Caco-2 (cell line): ENCODE measurements at regions not wholly inside any gene's neighbourhood (a gene's known extent, or its start where the extent isn't known, plus 50 kb on each side); places are given as distances from the start of the nearest gene placed in this dataset.
"Not testable (repeated sequence)": the region's sequence is repeated elsewhere in the genome, so short reads cannot be mapped to it uniquely, and the experiment has no call there.

Experiments used
- BruUV-seq: library from RNA; stranded (reverse); fragments of 400-500 nt; replicated peaks from 2 replicates; lab custom pipeline; 2021; lab: Mats Ljungman, UMichigan
- CTCF ChIA-PET: fragments of 300-600 bp; sonication (Branson Sonifier 250); formaldehyde crosslinking; loops from one replicate; lab custom pipeline; 2022; ENCODE audit warnings: antibody characterized with exemption; lab: Charles Lee
- POLR2A ChIA-PET: fragments of 300-600 bp; sonication (Branson Sonifier 250); formaldehyde crosslinking; loops from one replicate; lab custom pipeline; 2022; ENCODE audit warnings: antibody characterized with exemption; lab: Charles Lee
- DNase-seq, 2 experiments: peaks; one replicate each; pipeline versions ENCODE4 v3.0.0 to v3.0.0-alpha.2; 2020 to 2022
- H3K27me3 ChIP-seq: replicated peaks from 2 replicates; pipeline ENCODE4 v1.6.0; 2011; ENCODE audit warnings: low read length; ENCODE audit not compliant: control insufficient read depth, insufficient read depth
- H3K36me3 ChIP-seq: 2 replicates; pipeline ENCODE4 v1.5.1; 2011; ENCODE audit warnings: low read length; ENCODE audit not compliant: control insufficient read depth, insufficient read depth
- H3K4me1 ChIP-seq: fragments of 250-450 bp; sonication (Bioruptor Pico); 2 replicates; pipeline ENCODE4 v1.5.1; 2020; ENCODE audit warnings: mild to moderate bottlenecking
- H3K4me3 ChIP-seq: 2 replicates; pipeline ENCODE4 v1.5.1; 2011; ENCODE audit warnings: low read depth, mild to moderate bottlenecking, control low read depth, low read length
- H3K9me3 ChIP-seq: fragments of 250-450 bp; sonication (Bioruptor Pico); 2 replicates; pipeline ENCODE4 v1.5.1; 2020; ENCODE audit warnings: mild to moderate bottlenecking, moderate library complexity
- H3K27ac Mint-ChIP-seq: one replicate; pipeline ENCODE4 v1.8.0; 2022; ENCODE audit warnings: mixed read lengths; ENCODE audit not compliant: unreplicated experiment
- H3K27me3 Mint-ChIP-seq: one replicate; pipeline ENCODE4 v1.8.0; 2022; ENCODE audit warnings: mixed read lengths; ENCODE audit not compliant: insufficient read depth, unreplicated experiment
- H3K36me3 Mint-ChIP-seq: one replicate; pipeline ENCODE4 v1.8.0; 2022; ENCODE audit warnings: mild to moderate bottlenecking, mixed read lengths; ENCODE audit not compliant: insufficient read depth, unreplicated experiment
- H3K4me1 Mint-ChIP-seq: one replicate; pipeline ENCODE4 v1.8.0; 2022; ENCODE audit warnings: low read depth, mixed read lengths; ENCODE audit not compliant: unreplicated experiment
- H3K4me3 Mint-ChIP-seq: one replicate; pipeline ENCODE4 v1.8.0; 2022; ENCODE audit warnings: mild to moderate bottlenecking, moderate library complexity, mixed read lengths; ENCODE audit not compliant: unreplicated experiment
- H3K9me3 Mint-ChIP-seq: one replicate; pipeline ENCODE4 v1.8.0; 2022; ENCODE audit warnings: mixed read lengths; ENCODE audit not compliant: unreplicated experiment
- intact Hi-C: fragments of 100-400 bp; cut with micrococcal nuclease; formaldehyde crosslinking; loops from one replicate; pipeline ENCODE4 v1.10.0; 2022; ENCODE audit not compliant: unreplicated experiment
- TF ChIP-seq, protein P1 (sequence below), 2 experiments: fragments of 200-600 bp in 1 of 2; IDR thresholded peaks; 1 replicate in 1 of 2; 2 replicates in 1 of 2; pipeline versions ENCODE4 v1.5.1 to v1.8.0; 2011 to 2022; ENCODE audit warnings: antibody characterized with exemption in 1 of 2, control low read depth in 1 of 2, inconsistent platforms in 1 of 2, low read depth in 1 of 2, low read length in 1 of 2, mild to moderate bottlenecking in 1 of 2, moderate library complexity in 1 of 2; ENCODE audit not compliant: insufficient read depth in 1 of 2, severe bottlenecking in 1 of 2, unreplicated experiment in 1 of 2

DNA sequence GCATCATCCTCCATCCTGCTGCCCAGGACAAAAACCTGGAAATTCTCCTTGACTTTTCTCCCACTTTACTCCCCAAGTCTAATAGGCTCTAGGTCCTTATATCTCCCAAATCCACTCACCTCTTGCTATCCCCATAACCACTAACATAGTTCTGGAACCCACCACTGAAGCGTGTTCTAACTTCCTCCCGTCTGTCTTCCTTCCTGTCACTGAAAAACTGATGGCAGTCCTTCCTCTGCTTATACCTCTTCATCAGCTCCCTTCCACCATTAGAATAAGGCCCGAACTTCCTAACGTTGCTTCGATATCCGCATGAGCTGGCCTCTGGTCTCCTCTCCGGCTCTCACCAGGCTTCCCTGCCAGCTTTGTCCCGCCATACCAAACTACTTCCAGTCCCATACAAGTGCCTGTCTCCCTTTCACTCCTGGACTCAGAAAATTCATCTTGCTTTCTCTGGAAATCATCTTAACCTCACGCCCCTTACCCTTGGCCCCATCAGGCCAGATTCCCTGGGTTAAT, 63.0 kb upstream of the BCL2L14 start:
- H3K9me3 ChIP-seq = no peaks in the 10 kb centered on the region
- H3K27me3 Mint-ChIP-seq = no peaks in the 10 kb centered on the region
- no TSS peak for BruUV-seq
- ChIA-PET POLR2A (no interaction called here), CTCF (interaction anchor here (1.3 kb wide), 1 partner anchor 23 kb away, joined by 3 read pairs; no protein-coding TSS in a partner anchor)
- H3K4me3 Mint-ChIP-seq = no peak overlapping the region
- no peaks in the 10 kb centered on the region for H3K4me1 Mint-ChIP-seq
- no peak overlapping the region for H3K27ac Mint-ChIP-seq
- no peaks in the 10 kb centered on the region for H3K36me3 ChIP-seq
- no peaks in the 10 kb centered on the region for H3K4me1 ChIP-seq
- peaks cover 5% of the 10 kb centered on the region for H3K36me3 Mint-ChIP-seq
- H3K4me3 ChIP-seq = no peak overlapping the region
- TF ChIP-seq, protein P1, sequence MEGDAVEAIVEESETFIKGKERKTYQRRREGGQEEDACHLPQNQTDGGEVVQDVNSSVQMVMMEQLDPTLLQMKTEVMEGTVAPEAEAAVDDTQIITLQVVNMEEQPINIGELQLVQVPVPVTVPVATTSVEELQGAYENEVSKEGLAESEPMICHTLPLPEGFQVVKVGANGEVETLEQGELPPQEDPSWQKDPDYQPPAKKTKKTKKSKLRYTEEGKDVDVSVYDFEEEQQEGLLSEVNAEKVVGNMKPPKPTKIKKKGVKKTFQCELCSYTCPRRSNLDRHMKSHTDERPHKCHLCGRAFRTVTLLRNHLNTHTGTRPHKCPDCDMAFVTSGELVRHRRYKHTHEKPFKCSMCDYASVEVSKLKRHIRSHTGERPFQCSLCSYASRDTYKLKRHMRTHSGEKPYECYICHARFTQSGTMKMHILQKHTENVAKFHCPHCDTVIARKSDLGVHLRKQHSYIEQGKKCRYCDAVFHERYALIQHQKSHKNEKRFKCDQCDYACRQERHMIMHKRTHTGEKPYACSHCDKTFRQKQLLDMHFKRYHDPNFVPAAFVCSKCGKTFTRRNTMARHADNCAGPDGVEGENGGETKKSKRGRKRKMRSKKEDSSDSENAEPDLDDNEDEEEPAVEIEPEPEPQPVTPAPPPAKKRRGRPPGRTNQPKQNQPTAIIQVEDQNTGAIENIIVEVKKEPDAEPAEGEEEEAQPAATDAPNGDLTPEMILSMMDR (IDR thresholded peaks at IDR 0.05; ENCODE audit: insufficient read depth in 1 of 2, low read depth in 1 of 2, low read length in 1 of 2, severe bottlenecking in 1 of 2, unreplicated experiment in 1 of 2) = no peak
- no peaks in the 10 kb centered on the region for H3K27me3 ChIP-seq
- intact Hi-C loops = no loop called here
- peaks cover 10% of the 10 kb centered on the region for H3K9me3 Mint-ChIP-seq
- DNase-seq = no peak

DNA sequence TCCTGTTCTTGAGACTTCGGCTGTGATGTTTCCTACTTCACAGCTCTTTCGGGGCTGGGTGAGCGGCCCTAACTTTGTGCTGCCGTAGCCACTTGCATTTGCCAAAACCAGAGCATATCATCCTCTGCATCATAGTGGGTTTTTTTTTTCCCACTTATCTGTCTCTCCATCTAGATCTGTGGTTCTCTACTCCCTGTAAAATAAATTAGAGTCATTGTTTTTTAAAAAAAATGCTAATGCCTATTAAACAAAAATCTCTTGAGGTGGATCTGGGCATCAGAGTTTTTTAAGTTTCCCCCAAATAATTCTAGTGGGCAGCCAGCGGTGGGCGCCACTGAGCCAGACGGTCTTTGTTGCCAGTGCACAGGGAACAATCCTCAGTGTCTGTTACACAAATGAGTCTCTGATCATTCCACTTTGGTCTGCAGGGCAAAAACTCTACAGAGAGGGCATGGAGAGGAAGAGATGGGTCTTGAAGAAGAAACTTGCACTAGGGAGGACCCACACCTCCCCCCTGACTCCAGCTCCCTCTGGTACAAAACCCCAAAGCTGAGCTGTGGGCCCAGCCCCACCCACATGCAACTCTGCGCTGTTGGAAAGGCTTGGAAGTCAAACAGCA, 62.4 kb upstream of the BCL2L14 start:
- no peak for DNase-seq
- Mint-ChIP-seq H3K4me1 (no peaks in the 10 kb centered on the region), H3K4me3 (no peak overlapping the region), H3K27ac (no peak overlapping the region), H3K9me3 (peaks cover 10% of the 10 kb centered on the region), H3K36me3 (peaks cover 5% of the 10 kb centered on the region), H3K27me3 (no peaks in the 10 kb centered on the region)
- H3K4me1 ChIP-seq = no peaks in the 10 kb centered on the region
- H3K36me3 ChIP-seq = no peaks in the 10 kb centered on the region
- BruUV-seq = no TSS peak
- ChIA-PET POLR2A (no interaction called here), CTCF (interaction anchor here (1.3 kb wide), 1 partner anchor 24 kb away, joined by 3 read pairs; no protein-coding TSS in a partner anchor)
- H3K4me3 ChIP-seq = no peak overlapping the region
- TF ChIP-seq, protein P1 (IDR thresholded peaks at IDR 0.05; ENCODE audit: insufficient read depth in 1 of 2, low read depth in 1 of 2, low read length in 1 of 2, severe bottlenecking in 1 of 2, unreplicated experiment in 1 of 2) = peak in 1 of 2 experiments; percentile 25
- no peaks in the 10 kb centered on the region for H3K9me3 ChIP-seq
- intact Hi-C loops = no loop called here
- no peaks in the 10 kb centered on the region for H3K27me3 ChIP-seq

DNA sequence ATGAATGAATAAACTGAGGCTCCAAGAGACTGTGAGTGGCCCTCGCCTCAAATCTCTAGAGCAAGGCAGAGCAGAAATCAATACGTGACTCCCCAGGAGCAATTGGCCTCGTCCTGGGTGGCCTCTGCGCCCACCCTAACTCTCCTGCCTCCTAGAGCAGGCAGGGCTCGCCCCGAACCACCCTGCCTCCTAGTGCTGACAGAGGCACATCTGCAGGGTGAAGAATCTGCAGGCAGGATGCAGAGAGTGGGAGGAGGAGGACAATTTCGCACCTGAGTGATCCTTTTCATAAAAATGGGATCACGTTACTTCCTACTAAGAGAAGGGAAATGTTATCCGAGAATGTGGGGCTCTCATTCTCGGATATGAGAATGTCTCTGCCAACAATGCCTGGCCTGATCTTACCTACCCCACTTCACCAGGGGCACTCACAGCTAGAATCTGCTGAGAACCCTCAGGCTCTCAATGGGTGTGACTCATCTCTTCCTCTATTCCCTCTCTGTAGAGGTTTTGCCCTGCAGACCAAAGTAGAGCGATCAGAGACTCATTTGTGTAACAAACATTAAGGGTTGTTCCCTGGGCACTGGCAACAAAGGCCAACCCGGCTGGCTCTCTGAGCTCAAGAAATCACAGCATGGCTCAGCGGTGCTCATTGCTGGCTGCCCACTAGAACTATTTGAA, 61.7 kb upstream of the BCL2L14 start:
- H3K9me3 ChIP-seq = no peaks in the 10 kb centered on the region
- intact Hi-C loops = no loop called here
- H3K9me3 Mint-ChIP-seq = peaks cover 10% of the 10 kb centered on the region
- H3K36me3 ChIP-seq = no peaks in the 10 kb centered on the region
- H3K4me1 ChIP-seq = no peaks in the 10 kb centered on the region
- peaks cover 5% of the 10 kb centered on the region for H3K36me3 Mint-ChIP-seq
- no peak overlapping the region for H3K27ac Mint-ChIP-seq
- no peaks in the 10 kb centered on the region for H3K27me3 ChIP-seq
- ChIA-PET POLR2A (no interaction called here), CTCF (interaction anchor here (0.5 kb wide), 1 partner anchor 838 kb away, joined by 4 read pairs; no protein-coding TSS in a partner anchor)
- TF ChIP-seq, protein P1 (IDR thresholded peaks at IDR 0.05; ENCODE audit: insufficient read depth in 1 of 2, low read depth in 1 of 2, low read length in 1 of 2, severe bottlenecking in 1 of 2, unreplicated experiment in 1 of 2) = no peak
- no TSS peak for BruUV-seq
- no peak for DNase-seq
- no peaks in the 10 kb centered on the region for H3K27me3 Mint-ChIP-seq
- no peak overlapping the region for H3K4me3 Mint-ChIP-seq
- H3K4me3 ChIP-seq = no peak overlapping the region
- no peaks in the 10 kb centered on the region for H3K4me1 Mint-ChIP-seq

DNA sequence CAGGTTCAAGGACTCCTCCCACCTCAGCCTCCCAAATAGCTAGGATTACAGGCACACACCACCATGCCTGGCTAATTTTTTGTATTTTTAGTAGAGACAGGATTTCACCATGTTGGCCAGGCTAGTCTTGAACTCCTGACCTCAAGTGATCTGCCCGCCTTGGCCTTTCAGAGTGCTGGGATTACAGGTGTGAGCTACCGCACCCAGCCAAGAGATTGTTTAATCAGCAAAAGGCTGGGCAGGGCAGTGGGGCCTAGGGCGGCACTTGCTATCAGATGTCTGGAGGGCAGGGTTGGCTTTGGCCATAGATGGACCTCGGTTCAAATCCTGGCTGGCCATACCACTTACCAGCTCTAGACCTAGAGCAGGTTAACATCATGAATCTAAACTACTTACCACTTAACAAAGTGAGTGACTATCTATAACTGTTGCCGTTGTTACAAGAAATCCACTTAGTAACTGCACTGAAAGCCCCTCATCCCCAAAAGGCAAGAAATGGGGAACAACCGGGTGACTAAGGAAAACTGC, 60.9 kb upstream of the BCL2L14 start:
- H3K4me3 ChIP-seq, H3K27me3 ChIP-seq, H3K9me3 Mint-ChIP-seq, H3K36me3 ChIP-seq, H3K4me1 Mint-ChIP-seq, H3K4me1 ChIP-seq, H3K36me3 Mint-ChIP-seq, BruUV-seq, POLR2A ChIA-PET, H3K4me3 Mint-ChIP-seq, H3K9me3 ChIP-seq, H3K27ac Mint-ChIP-seq, H3K27me3 Mint-ChIP-seq, intact Hi-C loops, DNase-seq: not testable (repeated sequence)
- CTCF ChIA-PET = interaction anchor here (0.5 kb wide), 1 partner anchor 838 kb away, joined by 4 read pairs; no protein-coding TSS in a partner anchor
